Endodermal cell (in vitro differentiated cells): ENCODE measurements at regions not wholly inside any gene's neighbourhood (a gene's known extent, or its start where the extent isn't known, plus 50 kb on each side); places are given as distances from the start of the nearest gene placed in this dataset.

Experiments used
- DNase-seq: peaks from one replicate; pipeline ENCODE4 v3.0.0-alpha.2; 2017
- H3K27ac ChIP-seq: 2 replicates; pipeline ENCODE4 v1.5.1; 2013; ENCODE audit warnings: mild to moderate bottlenecking, low read depth, low read length, moderate library complexity
- H3K27me3 ChIP-seq: 2 replicates; pipeline ENCODE4 v1.6.1; 2013; ENCODE audit warnings: mild to moderate bottlenecking, low read length, moderate library complexity; ENCODE audit not compliant: insufficient read depth, control insufficient read depth, poor library complexity, severe bottlenecking
- H3K36me3 ChIP-seq: 2 replicates; pipeline ENCODE4 v1.7.0; 2013; ENCODE audit warnings: mild to moderate bottlenecking, low read length, moderate library complexity; ENCODE audit not compliant: control insufficient read depth, insufficient read depth
- H3K4me1 ChIP-seq: one replicate; pipeline ENCODE4 v1.7.0; 2013; ENCODE audit warnings: low read length; ENCODE audit not compliant: control insufficient read depth, insufficient read depth
- H3K4me3 ChIP-seq: 2 replicates; pipeline ENCODE4 v1.5.1; 2013; ENCODE audit warnings: mild to moderate bottlenecking, low read length, moderate library complexity
- H3K9ac ChIP-seq: 2 replicates; pipeline ENCODE4 v1.6.1; 2013; ENCODE audit warnings: mild to moderate bottlenecking, low read length, moderate library complexity; ENCODE audit not compliant: poor library complexity, severe bottlenecking; ENCODE audit errors: extremely low read depth
- H3K9me3 ChIP-seq: 2 replicates; pipeline ENCODE4 v1.6.1; 2013; ENCODE audit warnings: mild to moderate bottlenecking, low read length, moderate library complexity; ENCODE audit not compliant: control insufficient read depth
- H3K27ac Mint-ChIP-seq: 2 replicates; pipeline ENCODE4 v1.8.0; 2020; ENCODE audit warnings: mixed read lengths
- H3K27me3 Mint-ChIP-seq: 2 replicates; pipeline ENCODE4 v1.8.0; 2021; ENCODE audit warnings: mild to moderate bottlenecking, mixed read lengths; ENCODE audit not compliant: insufficient read depth
- H3K36me3 Mint-ChIP-seq: 2 replicates; pipeline ENCODE4 v1.8.0; 2020; ENCODE audit warnings: low read depth, mixed read lengths
- H3K4me1 Mint-ChIP-seq: 2 replicates; pipeline ENCODE4 v1.8.0; 2020; ENCODE audit warnings: mixed read lengths
- H3K4me3 Mint-ChIP-seq: 2 replicates; pipeline ENCODE4 v1.8.0; 2020; ENCODE audit warnings: mild to moderate bottlenecking, moderate library complexity, mixed read lengths
- H3K9me3 Mint-ChIP-seq: 2 replicates; pipeline ENCODE4 v1.8.0; 2020; ENCODE audit warnings: mild to moderate bottlenecking, mixed read lengths
- CTCF ChIP-seq: fragments of 200-600 bp; sonication (generic); conservative IDR thresholded peaks from 2 replicates; pipeline ENCODE4 v1.5.0; 2021; ENCODE audit warnings: antibody characterized with exemption, mild to moderate bottlenecking
- WGBS, 2 experiments: methylation state at CpG; one replicate each; pipeline versions ENCODE4 v1.1.5 to v1.1.7; 2013; ENCODE audit warnings: missing lambda C conversion rate in 2 of 2, mixed read lengths in 1 of 2; ENCODE audit not compliant: insufficient coverage in 1 of 2, insufficient read length in 1 of 2; 5-methylcytosine and 5-hydroxymethylcytosine counted together

GRCh38 chr2:238586931-238587775 lies 160.4 kb downstream of the ASB1 start:
- H3K9ac ChIP-seq: no peak overlapping the region
- H3K4me1 ChIP-seq: no peaks in the 10 kb centered on the region
- peak; percentile 34 for DNase-seq
- H3K36me3 ChIP-seq: no peaks in the 10 kb centered on the region
- H3K36me3 Mint-ChIP-seq: no peaks in the 10 kb centered on the region
- no peaks in the 10 kb centered on the region for H3K9me3 Mint-ChIP-seq
- H3K4me3 ChIP-seq: no peak overlapping the region
- H3K4me1 Mint-ChIP-seq: no peaks in the 10 kb centered on the region
- H3K27me3 ChIP-seq: no peaks in the 10 kb centered on the region
- H3K4me3 Mint-ChIP-seq: no peak overlapping the region
- no peak for TF ChIP-seq CTCF
- no peak overlapping the region for H3K27ac Mint-ChIP-seq
- 91 to 92% methylated on average over 11 to 14 of the region's 16 CpGs for whole genome bisulfite sequencing, 2 experiments
- peak overlapping the region; percentile 40 for H3K27ac ChIP-seq
- no peaks in the 10 kb centered on the region for H3K9me3 ChIP-seq
- H3K27me3 Mint-ChIP-seq: peaks cover 3% of the 10 kb centered on the region

- no peaks in the 10 kb centered on the region for H3K27me3 ChIP-seq
- no peak for TF ChIP-seq CTCF
- no peak overlapping the region for H3K9ac ChIP-seq
- WGBS, 2 experiments: 91 to 95% methylated on average over 10 to 12 of the region's 12 CpGs
- H3K4me1 ChIP-seq: no peaks in the 10 kb centered on the region
- H3K9me3 ChIP-seq: no peaks in the 10 kb centered on the region
- H3K4me1 Mint-ChIP-seq: no peaks in the 10 kb centered on the region
- no peak overlapping the region for H3K27ac Mint-ChIP-seq
- no peaks in the 10 kb centered on the region for H3K36me3 Mint-ChIP-seq
- no peak overlapping the region for H3K27ac ChIP-seq
- H3K9me3 Mint-ChIP-seq: no peaks in the 10 kb centered on the region
- no peak overlapping the region for H3K4me3 ChIP-seq
- no peak for DNase-seq
- H3K4me3 Mint-ChIP-seq: no peak overlapping the region
- no peaks in the 10 kb centered on the region for H3K36me3 ChIP-seq
- H3K27me3 Mint-ChIP-seq: no peaks in the 10 kb centered on the region
Measured at GRCh38 chr2:238587776-238588660, 161.3 kb downstream of the ASB1 start.

GRCh38 chr2:238589591-238590460 lies 163.1 kb downstream of the ASB1 start:
- H3K4me1 ChIP-seq: no peaks in the 10 kb centered on the region
- H3K36me3 Mint-ChIP-seq: no peaks in the 10 kb centered on the region
- H3K27me3 ChIP-seq: no peaks in the 10 kb centered on the region
- H3K27me3 Mint-ChIP-seq: no peaks in the 10 kb centered on the region
- H3K27ac ChIP-seq: no peak overlapping the region
- no peaks in the 10 kb centered on the region for H3K9me3 Mint-ChIP-seq
- H3K4me1 Mint-ChIP-seq: no peaks in the 10 kb centered on the region
- H3K9me3 ChIP-seq: no peaks in the 10 kb centered on the region
- H3K9ac ChIP-seq: no peak overlapping the region
- peak; percentile 35 for DNase-seq
- WGBS, 2 experiments: 92 to 96% methylated on average over 4 to 16 of the region's 16 CpGs
- TF ChIP-seq CTCF: peak; percentile 38
- H3K36me3 ChIP-seq: no peaks in the 10 kb centered on the region
- no peak overlapping the region for H3K4me3 ChIP-seq
- H3K4me3 Mint-ChIP-seq: no peak overlapping the region
- no peak overlapping the region for H3K27ac Mint-ChIP-seq
